ENCODE measurements at regions not wholly inside any gene's neighbourhood (a gene's known extent, or its start where the extent isn't known, plus 50 kb on each side); places are given as distances from the start of the nearest gene placed in this dataset.

DNA sequence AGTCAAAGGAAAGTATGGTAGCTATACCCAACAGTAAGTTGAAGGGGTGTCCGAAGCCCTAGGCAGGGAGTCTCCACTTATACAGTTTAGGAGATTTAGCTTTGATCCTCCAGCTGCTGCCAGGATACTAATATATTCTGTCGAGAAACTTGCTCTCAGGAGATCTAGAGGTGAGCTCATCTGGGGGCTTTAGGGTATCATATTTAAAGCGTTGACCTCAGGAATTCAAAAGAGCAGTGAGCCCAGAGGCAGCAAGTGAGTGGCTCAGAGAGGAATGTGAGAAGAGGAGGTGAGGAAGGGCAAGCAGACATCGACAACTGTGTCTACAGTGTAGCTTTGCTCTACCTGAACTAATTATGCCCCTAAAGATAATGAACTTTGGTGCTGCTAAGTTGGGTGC is 245.1 kb upstream of the LRTM1 start:
- DNase-seq, result no peak

DNA sequence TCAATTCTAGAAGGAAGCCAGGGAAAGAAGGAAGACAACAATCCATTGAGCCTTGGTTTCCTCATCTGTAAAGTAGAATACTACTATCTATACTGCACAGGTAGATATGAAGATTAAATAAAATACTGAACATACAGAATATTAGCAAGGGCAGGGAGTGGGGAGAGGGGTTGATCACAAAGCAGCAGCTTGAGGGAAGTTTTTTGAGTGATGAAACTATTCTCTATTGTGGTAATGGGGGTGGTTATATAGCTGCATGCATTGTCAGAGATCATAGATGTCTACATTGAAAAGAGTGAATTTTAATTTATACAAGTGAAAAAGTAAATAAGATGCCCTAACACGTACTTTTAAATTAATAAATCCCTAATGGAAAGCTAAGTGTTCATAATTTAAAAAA is 242.6 kb upstream of the LRTM1 start:
- DNase-seq, result no peak

DNA sequence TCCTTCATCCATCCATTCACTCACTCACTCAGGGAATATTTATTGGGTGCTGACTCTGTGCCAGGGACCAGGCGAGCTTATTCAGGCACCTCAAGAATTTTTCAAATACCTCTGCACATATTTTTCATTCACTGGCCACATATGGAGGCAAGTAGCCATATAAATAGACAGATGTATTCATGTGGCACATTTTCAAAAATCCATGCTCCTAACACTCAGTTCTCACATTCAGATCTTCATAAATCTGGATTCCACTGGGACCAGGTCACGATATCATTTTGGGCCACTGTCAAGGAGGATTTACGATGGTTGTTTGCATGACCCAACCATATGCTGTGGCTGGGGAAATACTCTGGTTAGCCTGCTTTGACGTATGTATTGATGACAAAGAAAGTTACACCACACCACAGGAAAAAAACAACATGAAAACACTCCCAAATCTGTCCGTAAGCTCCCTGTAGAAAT is 241.8 kb upstream of the LRTM1 start:
- no peak for DNase-seq

DNA sequence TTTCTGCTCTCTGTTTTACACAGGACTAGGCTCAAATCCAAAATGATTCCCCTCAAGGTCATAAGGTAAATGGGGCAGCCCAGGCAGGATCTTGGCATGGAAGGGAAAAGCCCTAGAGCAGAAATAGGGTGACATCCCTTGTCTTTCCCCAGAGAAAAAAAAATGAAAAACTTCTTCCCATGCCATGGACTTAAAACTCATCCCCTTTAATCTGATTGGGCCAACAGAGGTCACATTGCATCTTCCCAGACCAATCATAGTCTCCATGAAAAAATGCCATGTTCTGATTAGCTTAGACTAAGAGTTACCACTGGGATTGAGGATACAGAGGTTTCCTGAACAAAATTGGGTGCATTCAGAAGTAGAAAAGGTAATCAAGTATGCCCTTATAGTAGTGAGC is 241.3 kb upstream of the LRTM1 start:
- DNase-seq, result no peak

DNA sequence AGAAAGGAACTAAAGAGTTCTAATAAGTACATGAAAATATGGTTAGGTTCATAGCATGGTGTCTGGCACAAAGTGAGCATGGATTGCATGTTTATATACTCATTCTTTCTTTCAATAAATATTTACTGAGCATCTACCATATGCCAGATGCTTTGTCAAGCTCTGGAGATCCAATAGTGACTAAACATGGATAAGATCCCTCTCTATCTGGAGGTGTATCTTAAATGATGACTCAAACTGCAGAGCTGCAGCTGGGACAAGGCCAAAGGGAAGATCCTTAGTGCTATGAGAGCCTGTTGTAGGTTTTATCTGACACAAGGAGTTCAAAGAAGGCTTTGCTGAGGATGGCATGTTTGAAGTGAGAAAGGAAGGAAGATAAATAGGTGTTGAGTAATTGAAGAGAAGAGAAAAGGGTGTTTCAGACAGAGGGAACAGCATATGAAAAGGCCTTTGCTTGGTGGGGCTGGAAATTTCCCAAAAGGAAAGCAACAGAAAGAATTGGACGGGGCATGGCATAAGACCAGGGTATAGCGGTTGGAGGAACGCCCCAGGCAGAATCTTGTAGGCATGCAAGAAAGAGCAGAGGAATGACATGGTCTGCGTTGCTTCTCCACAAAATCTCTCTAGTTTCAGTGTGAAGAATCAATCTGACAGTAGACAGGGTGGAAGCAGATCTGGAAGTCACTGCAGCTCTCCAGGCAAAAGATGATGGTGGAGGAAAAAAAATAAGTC is 239.9 kb upstream of the LRTM1 start:
- DNase-seq, result no peak

DNA sequence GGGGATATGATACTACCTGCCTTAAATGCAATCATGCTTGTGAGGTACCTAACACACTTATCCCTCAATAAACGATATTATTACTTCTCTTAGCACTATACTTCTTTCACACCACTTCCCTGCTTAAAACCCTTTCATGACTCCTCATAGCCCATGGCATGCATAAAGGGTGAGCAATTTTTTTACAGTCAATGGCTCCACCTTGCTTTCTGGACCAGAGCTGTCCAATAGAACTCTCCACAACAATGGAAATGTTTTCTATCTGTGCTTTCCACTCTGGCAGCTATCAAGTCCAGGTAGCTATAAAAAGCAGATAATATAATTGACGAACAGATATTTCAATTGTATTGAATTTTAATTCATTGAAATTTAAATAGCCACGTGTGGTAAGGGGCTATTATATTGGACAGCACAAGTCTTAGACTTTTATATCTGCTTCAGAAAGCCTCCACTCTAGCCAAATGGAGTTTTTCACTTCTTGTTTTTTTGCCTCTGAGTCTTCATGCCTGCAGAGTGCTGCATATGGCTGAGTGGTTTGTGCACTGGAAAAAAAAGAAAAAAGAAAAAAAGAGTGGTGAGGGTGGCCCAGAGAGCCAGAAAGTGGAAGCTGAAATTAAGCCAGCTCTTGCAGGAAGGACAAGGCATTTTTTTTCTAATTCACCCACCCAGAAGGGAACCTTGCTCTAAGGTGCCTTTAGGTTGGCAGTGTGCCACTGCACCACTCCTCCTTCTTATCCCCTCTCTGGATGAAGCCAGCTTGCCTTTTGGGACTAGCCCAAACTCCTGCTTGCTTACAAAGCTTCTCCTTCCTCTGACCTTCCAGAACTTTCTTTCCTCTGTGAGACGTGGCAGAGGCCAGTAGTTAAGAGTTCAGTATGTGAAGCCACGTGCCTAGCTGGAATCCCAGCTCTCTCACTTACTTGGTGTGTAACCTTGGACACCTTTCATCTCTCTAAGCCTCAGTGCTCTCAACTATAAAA is 239.0 kb upstream of the LRTM1 start:
- DNase-seq, result no peak

DNA sequence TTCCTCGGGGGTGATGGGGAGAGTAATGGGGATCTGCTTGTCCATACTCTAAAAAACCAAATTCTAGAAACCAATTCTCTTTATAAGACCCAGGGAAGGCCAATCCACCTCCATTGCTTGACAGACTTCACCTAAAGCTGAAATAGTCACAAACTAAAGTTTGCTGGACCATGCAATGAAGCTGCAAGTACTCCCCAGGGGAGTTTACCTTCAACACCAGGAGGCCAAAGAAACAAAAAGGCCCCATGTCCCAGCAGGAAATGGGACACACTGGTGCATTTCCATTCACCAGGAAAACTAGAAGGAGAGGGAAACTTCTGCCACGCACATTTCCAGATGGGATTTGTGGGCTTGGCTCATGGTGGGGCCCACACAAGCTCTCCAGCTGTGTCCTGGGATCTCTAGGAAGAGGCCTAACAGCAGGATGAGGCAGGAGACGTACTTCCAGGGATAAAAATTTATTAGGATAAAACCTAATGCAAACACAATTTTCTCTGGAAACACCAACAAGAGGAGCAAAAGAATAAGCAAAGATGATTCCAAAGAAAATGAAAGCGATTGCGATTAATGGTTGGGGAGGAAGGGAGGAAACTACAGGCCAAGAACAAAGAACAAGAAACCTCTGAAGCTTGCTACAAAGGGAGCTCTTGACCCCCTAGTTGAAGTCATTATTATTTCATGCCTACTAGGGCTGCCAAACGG is 238.0 kb upstream of the LRTM1 start:
- DNase-seq, result no peak

DNA sequence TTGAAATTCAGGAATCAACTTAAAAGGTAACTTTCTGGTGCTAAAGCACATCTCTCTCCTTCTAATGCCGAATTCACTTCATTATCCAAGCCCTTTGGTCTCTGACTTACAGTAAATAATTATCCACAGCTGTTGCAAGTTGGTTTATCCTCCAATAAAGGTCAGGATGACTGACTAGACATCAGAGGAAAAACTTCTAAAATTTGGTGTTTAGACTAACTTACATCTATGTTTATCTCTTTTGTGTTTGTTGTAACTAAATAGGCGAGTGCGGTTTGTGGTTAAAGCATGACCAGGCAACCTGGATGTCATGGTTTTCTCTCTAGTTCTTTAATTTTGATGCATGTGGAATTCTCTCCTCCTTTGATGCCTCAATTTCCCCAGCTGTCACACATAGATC is 237.4 kb upstream of the LRTM1 start:
- DNase-seq, result no peak

DNA sequence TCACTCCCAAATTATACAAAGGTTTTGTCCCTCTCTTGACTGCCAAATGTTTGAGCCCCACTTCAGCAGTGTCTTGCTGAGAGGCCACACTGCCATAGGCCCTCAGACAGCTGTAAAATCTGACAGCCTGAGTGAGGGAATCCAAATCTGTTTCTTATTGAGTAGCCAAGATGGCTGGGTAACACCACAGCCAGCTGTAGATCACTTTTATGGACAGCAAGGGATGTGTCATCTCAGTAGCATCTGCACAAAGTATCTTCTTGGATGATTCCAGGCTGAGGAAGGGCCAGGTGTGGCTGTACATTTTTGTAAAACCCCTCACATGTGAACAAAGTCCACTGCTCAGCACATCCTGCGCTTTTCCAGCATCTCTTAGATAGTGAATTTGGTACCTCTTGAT is 237.0 kb upstream of the LRTM1 start:
- no peak for DNase-seq

DNA sequence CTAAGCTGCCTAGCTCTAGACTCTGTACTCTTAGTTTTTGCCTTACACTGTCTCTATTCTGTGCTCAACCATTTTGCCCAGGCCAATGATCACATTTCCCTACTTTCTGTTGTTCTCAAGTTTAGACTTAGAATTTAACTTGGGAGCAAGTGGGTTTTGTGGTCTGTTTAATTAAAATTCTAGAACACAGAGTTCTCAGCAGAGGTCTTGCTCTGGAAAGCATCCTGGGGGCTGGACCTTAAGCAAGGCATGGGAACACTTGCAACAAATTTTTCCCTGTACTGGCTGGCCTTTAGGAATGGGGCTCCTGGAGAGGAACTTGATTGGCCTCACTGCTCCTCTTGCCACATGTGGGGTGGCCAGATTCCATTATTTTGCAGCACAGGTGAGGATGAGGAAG is 236.3 kb upstream of the LRTM1 start:
- DNase-seq, result no peak

DNA sequence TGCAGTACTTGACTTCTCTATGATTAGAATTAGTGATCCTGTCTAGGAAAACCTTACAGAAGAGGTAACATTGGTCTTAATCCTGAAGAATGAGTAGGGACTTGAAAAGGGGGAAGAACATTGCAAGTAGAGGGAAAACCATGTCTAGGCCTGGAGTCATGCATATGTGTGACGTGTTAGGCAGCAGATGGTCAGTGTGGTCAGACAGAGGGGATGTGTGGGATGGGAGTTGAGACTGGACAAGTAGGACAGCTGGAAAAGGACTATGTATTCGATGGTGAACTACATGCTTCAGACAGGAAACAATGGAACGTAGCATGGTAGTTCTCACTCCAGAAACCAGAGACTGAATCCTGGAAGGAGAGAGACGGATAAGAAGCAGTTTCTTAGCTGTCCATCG is 235.6 kb upstream of the LRTM1 start:
- no peak for DNase-seq

DNA sequence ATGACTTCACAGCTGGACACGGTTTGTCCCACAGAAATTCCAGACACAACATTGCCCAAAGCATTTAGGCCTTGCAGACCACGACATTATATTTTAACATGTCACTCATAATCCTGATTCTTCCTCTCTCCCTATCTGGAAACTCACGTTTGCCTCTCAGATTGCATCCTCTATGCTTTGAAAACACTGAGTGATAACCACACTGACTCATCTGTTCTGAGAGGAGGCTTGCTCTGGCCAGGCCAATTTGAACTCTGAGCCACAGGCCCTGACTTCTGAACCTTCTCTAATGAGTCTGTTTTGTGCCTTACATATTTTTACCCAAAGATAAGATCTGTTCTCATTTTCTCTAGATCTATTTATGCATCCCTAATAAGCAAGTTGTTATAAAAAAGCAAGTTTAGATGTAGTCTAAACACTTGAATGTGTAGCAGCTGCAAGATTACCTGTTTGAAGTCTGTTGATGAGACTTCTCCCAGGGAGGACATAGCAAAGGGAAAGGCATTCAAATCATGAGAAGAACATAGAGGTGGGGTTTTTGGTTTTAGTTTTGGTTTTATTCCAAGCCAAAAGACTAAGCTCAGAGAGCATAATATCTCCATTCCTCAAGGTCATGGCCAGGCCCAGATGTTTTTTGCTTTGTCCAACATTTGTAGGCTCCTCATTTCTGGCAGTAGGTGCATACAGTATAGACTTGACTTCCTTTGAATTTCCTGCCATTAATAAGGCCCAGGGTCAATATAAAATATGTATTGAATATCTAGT is 234.4 kb upstream of the LRTM1 start:
- no peak for DNase-seq

DNA sequence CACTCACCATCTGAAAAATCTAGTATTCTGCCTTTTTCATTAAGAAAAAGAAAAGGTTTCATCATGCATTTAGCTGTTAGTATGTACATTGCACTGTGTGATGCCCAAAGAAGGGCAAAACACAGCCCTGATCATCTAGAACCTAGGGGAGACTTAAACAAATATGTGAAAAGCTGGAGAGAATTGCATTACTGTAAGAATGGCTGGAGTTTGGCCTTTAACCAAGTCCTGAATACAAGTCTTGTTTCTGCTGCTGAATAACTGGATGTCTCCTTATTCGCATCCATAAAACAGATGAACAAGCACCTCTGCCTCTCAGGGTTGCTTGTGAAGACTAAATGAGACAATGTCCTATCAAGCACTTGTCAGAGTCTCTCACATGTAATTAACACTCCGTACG is 233.4 kb upstream of the LRTM1 start:
- DNase-seq, result no peak

DNA sequence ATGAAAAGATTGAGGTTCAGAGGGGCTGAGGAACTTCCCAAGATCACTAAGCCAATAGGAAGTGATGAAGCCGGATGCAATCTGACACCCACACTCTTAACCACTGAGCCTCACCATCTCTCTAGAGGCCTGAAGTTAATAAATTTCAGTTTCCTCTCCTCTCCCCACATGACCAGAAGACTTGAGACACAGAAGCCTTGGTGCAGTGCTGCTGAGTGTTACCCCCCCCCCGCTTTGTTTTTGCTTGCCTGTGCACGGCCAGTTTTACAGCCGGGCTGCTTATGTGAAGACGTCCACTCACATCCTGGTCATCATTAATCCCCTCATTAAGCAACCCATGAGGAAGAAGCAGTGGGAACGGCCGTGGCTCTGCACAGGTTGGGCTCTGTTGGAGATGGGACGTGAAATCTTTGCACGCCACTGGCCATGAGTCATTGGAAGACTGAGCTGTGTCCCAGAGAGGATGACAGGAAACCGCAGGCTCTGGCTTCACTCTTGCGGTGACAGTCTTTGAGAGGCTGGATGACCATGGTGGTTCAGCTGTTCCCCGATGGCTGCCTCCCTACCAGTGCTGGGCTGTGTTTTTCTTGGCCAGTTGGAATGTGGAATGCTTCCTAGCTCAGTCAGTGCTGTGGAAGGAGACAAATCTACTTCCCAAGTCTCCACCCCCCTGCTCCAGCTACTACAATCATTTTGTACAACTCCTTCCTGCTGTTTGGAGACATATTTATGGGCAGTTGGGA is 232.6 kb upstream of the LRTM1 start:
- DNase-seq, result no peak

DNA sequence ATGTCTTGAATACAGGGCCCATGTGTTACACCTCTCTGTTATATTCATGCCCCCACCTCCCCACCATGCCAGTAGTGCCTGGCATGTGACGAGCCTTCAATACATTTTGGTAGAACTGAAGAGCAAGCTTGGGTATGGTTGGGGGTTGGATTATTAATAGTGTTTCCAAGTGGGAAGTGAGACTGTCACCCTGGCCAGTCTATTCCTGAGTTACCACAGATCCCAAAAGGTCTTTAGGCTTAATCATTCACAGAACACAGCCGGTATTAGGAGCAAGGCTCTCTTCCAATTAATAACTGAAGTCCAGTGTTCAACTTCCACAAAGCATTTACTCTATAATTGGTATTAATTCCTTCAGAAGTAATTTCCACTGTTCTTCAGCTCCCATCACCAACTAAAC is 231.9 kb upstream of the LRTM1 start:
- DNase-seq, result no peak

DNA sequence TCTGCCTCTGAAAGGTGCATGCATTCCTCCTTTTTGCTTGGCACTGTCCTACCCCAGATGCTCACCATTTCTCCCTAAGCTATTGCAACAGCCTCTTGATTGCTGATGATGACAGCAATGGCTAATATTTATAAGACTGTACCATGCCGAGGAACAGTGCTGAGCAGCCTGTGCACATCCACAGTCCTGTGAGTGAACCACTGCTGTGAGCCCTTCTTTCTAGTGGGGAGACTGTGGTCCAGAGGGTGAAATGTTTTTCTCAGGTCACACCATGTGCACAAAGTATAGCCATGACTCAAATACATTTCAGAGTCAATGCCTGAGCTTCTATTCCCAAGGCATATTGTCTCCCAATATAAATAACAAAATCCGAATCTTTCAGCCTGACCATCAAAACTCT is 231.2 kb upstream of the LRTM1 start:
- no peak for DNase-seq

DNA sequence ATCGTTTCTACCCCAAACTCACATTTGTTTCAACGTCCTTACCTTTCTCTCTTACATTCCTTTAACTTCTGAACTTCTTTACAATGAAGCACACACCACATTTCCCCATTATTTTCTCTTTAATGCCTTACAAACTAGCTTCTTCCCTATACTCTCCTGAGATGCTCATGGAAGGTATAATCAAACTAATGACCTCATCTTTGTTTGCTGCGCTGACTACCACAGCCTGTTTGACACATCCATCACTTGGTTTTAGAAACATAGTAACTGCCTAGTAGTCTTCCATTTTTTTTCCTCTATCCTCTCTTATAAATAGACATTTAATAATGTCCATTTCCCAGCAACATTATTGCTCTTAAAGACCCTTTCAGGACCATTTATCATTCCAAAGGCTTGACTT is 230.5 kb upstream of the LRTM1 start:
- no peak for DNase-seq

DNA sequence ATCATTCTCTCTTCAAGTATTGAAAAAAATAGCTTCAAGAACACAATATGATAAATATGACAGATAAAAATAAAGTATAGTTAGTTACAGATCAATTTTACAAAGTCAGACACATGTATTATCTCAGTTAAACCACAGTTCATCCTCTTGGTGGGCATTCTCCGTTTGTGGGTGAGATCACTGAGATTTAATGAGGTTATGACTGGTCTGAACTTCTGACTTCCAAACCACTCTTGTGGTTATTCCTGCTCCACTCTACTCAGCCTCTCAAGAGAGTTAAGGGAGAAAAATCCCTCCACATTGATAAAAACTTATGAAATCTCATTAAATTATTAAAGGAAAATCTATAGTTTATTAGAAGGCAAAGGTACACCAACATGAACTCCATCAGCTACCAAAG is 229.9 kb upstream of the LRTM1 start:
- no peak for DNase-seq

DNA sequence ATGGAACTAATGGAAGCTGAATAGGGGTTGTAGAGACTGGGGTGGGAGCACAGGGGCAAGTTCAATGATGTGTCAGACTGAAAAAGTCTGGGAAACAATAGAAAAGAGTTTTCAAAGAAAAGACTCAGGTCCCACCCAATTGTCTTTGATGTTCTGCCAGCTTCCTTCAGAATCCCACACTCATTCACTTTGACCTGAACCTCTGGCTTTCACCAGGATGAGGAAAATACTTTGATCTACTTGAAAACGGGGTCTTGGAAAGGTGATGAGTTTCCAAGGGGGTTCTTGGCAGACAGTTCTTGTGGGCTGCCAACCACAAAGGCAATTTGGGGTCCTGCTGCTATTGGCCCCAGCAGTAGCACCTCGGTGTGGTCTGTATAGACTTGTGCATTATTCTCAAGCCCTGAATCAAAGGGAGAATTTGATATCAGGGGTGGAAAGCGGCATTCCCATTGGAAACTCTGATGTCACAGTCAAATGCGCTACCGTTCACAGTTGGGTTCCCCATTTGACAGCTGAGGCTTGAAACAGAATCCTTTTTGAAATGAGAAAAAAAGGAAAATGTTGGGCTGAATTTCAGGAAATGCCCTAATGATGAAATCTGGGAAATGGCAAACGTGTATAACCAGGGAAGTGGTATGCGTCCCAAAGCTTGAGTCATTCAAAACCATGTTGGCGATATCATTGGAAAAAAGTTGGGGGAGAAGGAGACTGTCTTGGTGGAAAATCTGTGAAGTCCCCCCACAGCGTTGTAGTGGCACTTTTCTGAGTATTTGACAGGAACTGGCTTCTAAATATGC is 229.2 kb upstream of the LRTM1 start:
- no peak for DNase-seq

DNA sequence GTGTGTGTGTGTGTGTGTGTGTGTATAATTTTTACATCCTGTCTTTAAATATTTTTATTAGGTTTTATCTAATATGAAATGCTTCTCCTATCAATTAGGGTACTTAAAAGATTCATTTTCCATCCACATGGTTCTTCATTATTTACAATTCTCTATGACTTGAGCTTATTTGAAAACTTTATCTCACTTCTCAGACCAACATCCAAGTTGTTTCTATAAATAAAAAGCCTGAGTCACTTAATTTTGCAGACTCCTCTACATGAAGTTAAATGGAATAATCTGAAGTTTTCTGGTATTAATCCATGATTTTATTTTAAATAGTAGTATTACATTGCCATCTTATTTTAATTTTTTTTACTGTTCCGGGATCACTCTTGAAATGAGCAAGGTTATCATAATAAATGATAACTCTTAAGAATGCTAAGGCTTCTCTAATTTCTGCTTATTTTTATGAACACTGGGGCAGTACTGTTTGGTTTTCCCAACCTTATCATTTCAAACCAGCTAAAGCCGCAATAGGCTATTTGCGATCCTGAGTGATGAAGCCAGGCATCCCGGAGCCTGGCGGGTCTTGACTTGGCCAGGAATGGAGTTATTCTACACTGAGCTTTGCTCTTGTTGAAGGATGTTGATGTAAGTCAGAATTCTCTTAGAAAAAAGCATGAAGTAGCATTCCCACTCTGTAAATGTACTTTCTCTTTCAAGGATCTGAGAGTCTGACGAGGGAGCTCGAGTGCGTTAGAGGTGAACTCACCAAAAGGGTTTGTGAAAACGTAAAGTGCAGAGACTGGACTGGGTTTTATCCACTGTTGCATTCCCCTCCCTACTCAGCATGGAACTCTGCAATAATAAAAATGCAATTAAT is 220.2 kb upstream of the LRTM1 start:
- DNase-seq, result no peak
